Smooth muscle cell (in vitro differentiated cells): ENCODE measurements at regions not wholly inside any gene's neighbourhood (a gene's known extent, or its start where the extent isn't known, plus 50 kb on each side); places are given as distances from the start of the nearest gene placed in this dataset.
A peak's percentile ranks its signal among the peaks of the same experiment; 100 is the strongest.

ENCODE experiments used
- DNase-seq: peaks from one replicate; lab custom pipeline; 2025; ENCODE audit not compliant: unreplicated experiment; lab: John Stamatoyannopoulos, UW
- H2AFZ ChIP-seq: fragments of 200-600 bp; sonication (generic); 2 replicates; pipeline ENCODE4 v1.6.0; 2016; ENCODE audit warnings: antibody characterized with exemption, low read depth, mild to moderate bottlenecking
- H3F3A ChIP-seq: fragments of 200-600 bp; sonication (generic); 2 replicates; pipeline ENCODE4 v1.6.0; 2017; ENCODE audit warnings: antibody characterized with exemption, low read depth
- H3K27ac ChIP-seq: fragments of 200-600 bp; sonication (generic); 2 replicates; pipeline ENCODE4 v1.5.1; 2016; ENCODE audit warnings: low read depth, mild to moderate bottlenecking
- H3K27me3 ChIP-seq: fragments of 200-600 bp; sonication (generic); 2 replicates; pipeline ENCODE4 v1.6.1; 2016; ENCODE audit warnings: low read depth, mild to moderate bottlenecking
- H3K36me3 ChIP-seq: fragments of 200-600 bp; sonication (generic); 2 replicates; pipeline ENCODE4 v1.5.1; 2016; ENCODE audit warnings: low read depth
- H3K4me1 ChIP-seq: fragments of 200-600 bp; sonication (generic); 2 replicates; pipeline ENCODE4 v1.5.1; 2016; ENCODE audit warnings: low read depth
- H3K4me2 ChIP-seq: fragments of 200-600 bp; sonication (generic); 2 replicates; pipeline ENCODE4 v1.6.0; 2016; ENCODE audit warnings: mild to moderate bottlenecking
- H3K4me3 ChIP-seq: fragments of 200-600 bp; sonication (generic); 2 replicates; pipeline ENCODE4 v1.5.1; 2016; ENCODE audit warnings: mild to moderate bottlenecking
- H3K79me2 ChIP-seq: fragments of 200-600 bp; sonication (generic); 2 replicates; pipeline ENCODE4 v1.6.0; 2016; ENCODE audit warnings: low read depth, mild to moderate bottlenecking
- H3K9ac ChIP-seq: fragments of 200-600 bp; sonication (generic); 2 replicates; pipeline ENCODE4 v1.6.0; 2016; ENCODE audit warnings: low read depth
- H3K9me3 ChIP-seq: fragments of 200-600 bp; sonication (generic); replicated peaks from 2 replicates; pipeline ENCODE4 v1.5.1; 2016; ENCODE audit warnings: low read depth
- H4K20me1 ChIP-seq: fragments of 200-600 bp; sonication (generic); 2 replicates; pipeline ENCODE4 v1.6.0; 2016; ENCODE audit warnings: low read depth
- CTCF ChIP-seq: fragments of 200-600 bp; sonication (generic); IDR thresholded peaks from 2 replicates; pipeline ENCODE4 v1.5.1; 2017; ENCODE audit warnings: borderline replicate concordance, mild to moderate bottlenecking, antibody characterized with exemption; ENCODE audit not compliant: insufficient read depth, poor library complexity, severe bottlenecking
- WGBS: methylation state at CpG from one replicate; pipeline ENCODE4 v1.1.7; 2016; ENCODE audit warnings: low lambda C conversion rate; 5-methylcytosine and 5-hydroxymethylcytosine counted together

- H3K27me3 ChIP-seq = no peaks in the 10 kb centered on the region
- H3K36me3 ChIP-seq = peaks cover 6% of the 10 kb centered on the region
- H3K4me2 ChIP-seq = no peak overlapping the region
- no peaks in the 10 kb centered on the region for H3K9me3 ChIP-seq
- WGBS = 84% methylated on average over 3 of the region's 3 CpGs
- H3K79me2 ChIP-seq = no peaks in the 10 kb centered on the region
- no peak for TF ChIP-seq CTCF
- H3K27ac ChIP-seq = no peak overlapping the region
- H3K4me3 ChIP-seq = no peak overlapping the region
- no peak overlapping the region for H3K9ac ChIP-seq
- no peaks in the 10 kb centered on the region for H3F3A ChIP-seq
- no peak for DNase-seq
- no peaks in the 10 kb centered on the region for H3K4me1 ChIP-seq
- H2AFZ ChIP-seq = no peak overlapping the region
- H4K20me1 ChIP-seq = no peaks in the 10 kb centered on the region
Measured at GRCh38 chr13:76067850-76068249, 431.7 kb downstream of the LMO7 start.

GRCh38 chr13:76053181-76053580 is 417.1 kb downstream of the LMO7 start:
- no peaks in the 10 kb centered on the region for H3K79me2 ChIP-seq
- H4K20me1 ChIP-seq = no peaks in the 10 kb centered on the region
- no peak overlapping the region for H3K4me2 ChIP-seq
- no peaks in the 10 kb centered on the region for H3K4me1 ChIP-seq
- no peak overlapping the region for H3K9ac ChIP-seq
- no peak overlapping the region for H3K27ac ChIP-seq
- no peak for DNase-seq
- no peak for TF ChIP-seq CTCF
- H2AFZ ChIP-seq = no peak overlapping the region
- no peaks in the 10 kb centered on the region for H3F3A ChIP-seq
- no peaks in the 10 kb centered on the region for H3K36me3 ChIP-seq
- no peaks in the 10 kb centered on the region for H3K27me3 ChIP-seq
- 67% methylated on average over 1 of the region's 1 CpG for WGBS
- no peaks in the 10 kb centered on the region for H3K9me3 ChIP-seq
- H3K4me3 ChIP-seq = no peak overlapping the region

- Histone ChIP-seq H3K4me3 (no peak overlapping the region), H2AFZ (no peak overlapping the region), H3K27ac (no peak overlapping the region), H3K36me3 (no peaks in the 10 kb centered on the region), H3K79me2 (no peaks in the 10 kb centered on the region), H3K27me3 (no peaks in the 10 kb centered on the region), H3F3A (no peaks in the 10 kb centered on the region), H3K9ac (no peak overlapping the region), H4K20me1 (no peaks in the 10 kb centered on the region), H3K4me2 (no peak overlapping the region), H3K9me3 (no peaks in the 10 kb centered on the region), H3K4me1 (no peaks in the 10 kb centered on the region)
- no peak for TF ChIP-seq CTCF
- DNase-seq = no peak
- WGBS = 82% methylated on average over 1 of the region's 1 CpG
Measured at GRCh38 chr13:76049376-76049746, 413.2 kb downstream of the LMO7 start.

DNA sequence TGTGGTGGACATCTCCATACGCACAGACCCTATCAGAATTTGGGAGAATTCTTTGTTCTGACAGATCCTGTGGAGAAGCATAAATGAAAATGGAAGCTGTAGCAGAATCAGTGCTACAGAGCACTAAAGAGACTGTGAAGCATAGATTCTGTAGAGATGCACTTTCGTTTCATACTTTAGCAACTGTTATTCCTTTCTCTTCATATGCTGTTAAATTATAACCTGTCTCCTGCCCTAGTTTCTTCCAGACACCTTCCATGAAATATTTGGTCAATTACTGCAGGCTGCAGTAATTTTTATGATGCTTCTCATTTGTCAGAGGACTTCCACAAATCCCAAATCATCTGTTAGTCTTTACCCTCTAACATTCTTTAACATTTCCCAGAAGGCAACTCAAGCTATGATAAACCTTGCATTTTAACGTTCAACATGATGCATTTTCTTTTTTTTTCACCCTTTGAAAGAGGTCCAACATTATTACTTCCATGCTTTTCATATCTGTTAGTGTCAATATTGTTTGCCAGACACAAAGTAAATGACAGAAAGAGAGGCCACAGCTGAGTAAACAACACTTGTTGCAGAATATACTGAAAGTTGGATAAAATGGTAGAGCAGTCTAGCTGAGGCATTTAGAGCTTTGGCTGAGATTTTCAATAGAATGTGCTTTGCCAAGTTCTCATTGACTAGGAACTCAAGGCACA is 412.7 kb downstream of the LMO7 start:
- no peak overlapping the region for H3K4me2 ChIP-seq
- 72% methylated on average over 3 of the region's 3 CpGs for WGBS

More for the DNA sequence above, 412.7 kb downstream of the LMO7 start:
- peak overlapping the region; percentile 51 for H2AFZ ChIP-seq
- DNase-seq = no peak
- no peaks in the 10 kb centered on the region for H4K20me1 ChIP-seq
- H3K27me3 ChIP-seq = no peaks in the 10 kb centered on the region
- no peak for TF ChIP-seq CTCF
- H3K9me3 ChIP-seq = no peaks in the 10 kb centered on the region
- H3K27ac ChIP-seq = no peak overlapping the region
- no peak overlapping the region for H3K4me3 ChIP-seq
- H3K4me1 ChIP-seq = no peaks in the 10 kb centered on the region
- no peaks in the 10 kb centered on the region for H3K36me3 ChIP-seq
- H3F3A ChIP-seq = no peaks in the 10 kb centered on the region
- H3K9ac ChIP-seq = no peak overlapping the region
- H3K79me2 ChIP-seq = no peaks in the 10 kb centered on the region
